MV-4-11 (cell line): ENCODE measurements at regions not wholly inside any gene's neighbourhood (a gene's known extent, or its start where the extent isn't known, plus 50 kb on each side); places are given as distances from the start of the nearest gene placed in this dataset.

Source experiments
- DNase-seq: peaks from one replicate; lab custom pipeline; 2025; lab: John Stamatoyannopoulos, UW

- DNase-seq = no peak
Measured at GRCh38 chr20:4468114-4468513, 218.1 kb upstream of the PRNP start.

GRCh38 chr20:4465855-4466545 is 216.9 kb upstream of the ADRA1D start:
- no peak for DNase-seq

- no peak for DNase-seq
Measured at GRCh38 chr20:4465212-4465611, 216.1 kb upstream of the ADRA1D start.

- peak; percentile 67 for DNase-seq
Measured at GRCh38 chr20:4462801-4463200, 213.7 kb upstream of the ADRA1D start.

GRCh38 chr20:4459081-4459480 is 210.0 kb upstream of the ADRA1D start:
- no peak for DNase-seq

GRCh38 chr20:4457566-4458543 is 208.8 kb upstream of the ADRA1D start:
- no peak for DNase-seq

- DNase-seq = no peak
Measured at GRCh38 chr20:4455996-4456395, 206.9 kb upstream of the ADRA1D start.

- no peak for DNase-seq
Measured at GRCh38 chr20:4455301-4455701, 206.2 kb upstream of the ADRA1D start.

GRCh38 chr20:4454111-4454510 is 205.0 kb upstream of the ADRA1D start:
- DNase-seq = peak; percentile 21

- DNase-seq = no peak
Measured at GRCh38 chr20:4453359-4453758, 204.3 kb upstream of the ADRA1D start.

GRCh38 chr20:4451487-4452081 is 202.5 kb upstream of the ADRA1D start:
- no peak for DNase-seq

- peak; percentile 66 for DNase-seq
Measured at GRCh38 chr20:4449957-4450715, 201.0 kb upstream of the ADRA1D start.

- no peak for DNase-seq
Measured at GRCh38 chr20:4445784-4446183, 196.7 kb upstream of the ADRA1D start.

GRCh38 chr20:4445331-4445730 is 196.2 kb upstream of the ADRA1D start:
- no peak for DNase-seq

GRCh38 chr20:4444404-4444803 is 195.3 kb upstream of the ADRA1D start:
- no peak for DNase-seq

GRCh38 chr20:4443016-4443415 is 193.9 kb upstream of the ADRA1D start:
- DNase-seq = no peak

GRCh38 chr20:4441871-4442270 is 192.8 kb upstream of the ADRA1D start:
- DNase-seq = no peak

- no peak for DNase-seq
Measured at GRCh38 chr20:4441191-4441590, 192.1 kb upstream of the ADRA1D start.

GRCh38 chr20:4439461-4439860 is 190.4 kb upstream of the ADRA1D start:
- DNase-seq = no peak

GRCh38 chr20:4437131-4437530 is 188.0 kb upstream of the ADRA1D start:
- no peak for DNase-seq

GRCh38 chr20:4435671-4436455 is 186.8 kb upstream of the ADRA1D start:
- DNase-seq = no peak
